ENCODE measurements at regions not wholly inside any gene's neighbourhood (a gene's known extent, or its start where the extent isn't known, plus 50 kb on each side); places are given as distances from the start of the nearest gene placed in this dataset.

DNA sequence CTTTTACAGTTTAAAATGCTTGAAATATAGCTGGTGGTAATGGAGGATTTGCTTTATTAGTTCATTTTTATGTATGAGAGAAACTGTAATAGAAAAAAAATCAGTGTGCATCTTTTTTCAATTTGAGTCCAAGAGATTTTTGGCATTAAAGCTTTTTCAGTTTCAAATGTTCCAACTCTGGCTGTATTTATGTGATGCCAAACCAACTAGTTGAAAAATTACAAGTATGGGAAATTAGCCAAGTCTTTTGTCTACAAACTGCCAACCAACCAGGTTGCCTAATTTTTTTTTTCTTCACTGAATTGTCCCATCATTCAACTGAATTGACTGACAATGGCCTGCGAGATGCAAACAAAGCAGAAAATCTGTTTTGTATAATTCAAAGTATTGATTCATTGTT lies 95.7 kb downstream of the ICOS start:
- TF ChIP-seq CREM (CRISPR knock-in tag; IDR thresholded peaks at IDR 0.05) (no peak), ELF4 (CRISPR knock-in tag; IDR thresholded peaks at IDR 0.05; ENCODE audit: low read depth) (no peak)
- TF ChIP-seq, protein P1, sequence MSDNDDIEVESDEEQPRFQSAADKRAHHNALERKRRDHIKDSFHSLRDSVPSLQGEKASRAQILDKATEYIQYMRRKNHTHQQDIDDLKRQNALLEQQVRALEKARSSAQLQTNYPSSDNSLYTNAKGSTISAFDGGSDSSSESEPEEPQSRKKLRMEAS (CRISPR knock-in tag; IDR thresholded peaks at IDR 0.05): no peak
- TF ChIP-seq, protein P2, sequence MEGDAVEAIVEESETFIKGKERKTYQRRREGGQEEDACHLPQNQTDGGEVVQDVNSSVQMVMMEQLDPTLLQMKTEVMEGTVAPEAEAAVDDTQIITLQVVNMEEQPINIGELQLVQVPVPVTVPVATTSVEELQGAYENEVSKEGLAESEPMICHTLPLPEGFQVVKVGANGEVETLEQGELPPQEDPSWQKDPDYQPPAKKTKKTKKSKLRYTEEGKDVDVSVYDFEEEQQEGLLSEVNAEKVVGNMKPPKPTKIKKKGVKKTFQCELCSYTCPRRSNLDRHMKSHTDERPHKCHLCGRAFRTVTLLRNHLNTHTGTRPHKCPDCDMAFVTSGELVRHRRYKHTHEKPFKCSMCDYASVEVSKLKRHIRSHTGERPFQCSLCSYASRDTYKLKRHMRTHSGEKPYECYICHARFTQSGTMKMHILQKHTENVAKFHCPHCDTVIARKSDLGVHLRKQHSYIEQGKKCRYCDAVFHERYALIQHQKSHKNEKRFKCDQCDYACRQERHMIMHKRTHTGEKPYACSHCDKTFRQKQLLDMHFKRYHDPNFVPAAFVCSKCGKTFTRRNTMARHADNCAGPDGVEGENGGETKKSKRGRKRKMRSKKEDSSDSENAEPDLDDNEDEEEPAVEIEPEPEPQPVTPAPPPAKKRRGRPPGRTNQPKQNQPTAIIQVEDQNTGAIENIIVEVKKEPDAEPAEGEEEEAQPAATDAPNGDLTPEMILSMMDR (IDR thresholded peaks at IDR 0.05): no peak
- TF ChIP-seq, protein P3, sequence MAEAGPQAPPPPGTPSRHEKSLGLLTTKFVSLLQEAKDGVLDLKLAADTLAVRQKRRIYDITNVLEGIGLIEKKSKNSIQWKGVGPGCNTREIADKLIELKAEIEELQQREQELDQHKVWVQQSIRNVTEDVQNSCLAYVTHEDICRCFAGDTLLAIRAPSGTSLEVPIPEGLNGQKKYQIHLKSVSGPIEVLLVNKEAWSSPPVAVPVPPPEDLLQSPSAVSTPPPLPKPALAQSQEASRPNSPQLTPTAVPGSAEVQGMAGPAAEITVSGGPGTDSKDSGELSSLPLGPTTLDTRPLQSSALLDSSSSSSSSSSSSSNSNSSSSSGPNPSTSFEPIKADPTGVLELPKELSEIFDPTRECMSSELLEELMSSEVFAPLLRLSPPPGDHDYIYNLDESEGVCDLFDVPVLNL (CRISPR knock-in tag; IDR thresholded peaks at IDR 0.05; ENCODE audit: borderline replicate concordance, low read depth): no peak
- TF ChIP-seq, protein P4, sequence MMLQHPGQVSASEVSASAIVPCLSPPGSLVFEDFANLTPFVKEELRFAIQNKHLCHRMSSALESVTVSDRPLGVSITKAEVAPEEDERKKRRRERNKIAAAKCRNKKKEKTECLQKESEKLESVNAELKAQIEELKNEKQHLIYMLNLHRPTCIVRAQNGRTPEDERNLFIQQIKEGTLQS (CRISPR knock-in tag; conservative IDR thresholded peaks at IDR 0.05): no peak
- TF ChIP-seq, protein P5, sequence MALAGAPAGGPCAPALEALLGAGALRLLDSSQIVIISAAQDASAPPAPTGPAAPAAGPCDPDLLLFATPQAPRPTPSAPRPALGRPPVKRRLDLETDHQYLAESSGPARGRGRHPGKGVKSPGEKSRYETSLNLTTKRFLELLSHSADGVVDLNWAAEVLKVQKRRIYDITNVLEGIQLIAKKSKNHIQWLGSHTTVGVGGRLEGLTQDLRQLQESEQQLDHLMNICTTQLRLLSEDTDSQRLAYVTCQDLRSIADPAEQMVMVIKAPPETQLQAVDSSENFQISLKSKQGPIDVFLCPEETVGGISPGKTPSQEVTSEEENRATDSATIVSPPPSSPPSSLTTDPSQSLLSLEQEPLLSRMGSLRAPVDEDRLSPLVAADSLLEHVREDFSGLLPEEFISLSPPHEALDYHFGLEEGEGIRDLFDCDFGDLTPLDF (CRISPR knock-in tag; IDR thresholded peaks at IDR 0.05): no peak
